ENCODE measurements at regions not wholly inside any gene's neighbourhood (a gene's known extent, or its start where the extent isn't known, plus 50 kb on each side); places are given as distances from the start of the nearest gene placed in this dataset.

- 89 to 96% (median 90%) methylated on average over 2 of the region's 2 CpGs for WGBS, 3 donors
- H3K27me3 ChIP-seq = no peaks in the 10 kb centered on the region
- H3K9me3 ChIP-seq = no peaks in the 10 kb centered on the region
- no peak for TF ChIP-seq EP300 (IDR thresholded peaks at IDR 0.05)
- TF ChIP-seq POLR2A (IDR thresholded peaks at IDR 0.05) = no peak
- TF ChIP-seq CTCF (IDR thresholded peaks at IDR 0.05) = no peak
- DNase-seq = no peak
- H3K4me3 ChIP-seq = no peak overlapping the region
- no peaks in the 10 kb centered on the region for H3K4me1 ChIP-seq (ENCODE audit: insufficient read depth)
- no peak overlapping the region for H3K27ac ChIP-seq
- intact Hi-C loops (cut with DNase I) = no loop called here
- H3K36me3 ChIP-seq = no peaks in the 10 kb centered on the region
Observed at GRCh38 chr9:115350548-115350947, 232.6 kb upstream of the TNC start.

GRCh38 chr9:115353681-115354080 is 235.7 kb upstream of the TNC start:
- intact Hi-C loops (cut with DNase I) = no loop called here

GRCh38 chr9:115357821-115358220 is 239.9 kb upstream of the TNC start:
- Histone ChIP-seq H3K27ac (no peak overlapping the region), H3K4me3 (no peak overlapping the region), H3K36me3 (no peaks in the 10 kb centered on the region), H3K27me3 (no peaks in the 10 kb centered on the region), H3K9me3 (no peaks in the 10 kb centered on the region), H3K4me1 (ENCODE audit: insufficient read depth) (no peaks in the 10 kb centered on the region)
- WGBS, 3 donors = 62 to 69% (median 66%) methylated on average over 1 of the region's 1 CpG
- TF ChIP-seq CTCF (IDR thresholded peaks at IDR 0.05) (no peak), POLR2A (IDR thresholded peaks at IDR 0.05) (no peak), EP300 (IDR thresholded peaks at IDR 0.05) (no peak)
- DNase-seq = no peak
- intact Hi-C loops (cut with DNase I) = no loop called here

More at GRCh38 chr9:115353681-115354080, 235.7 kb upstream of the TNC start:
- no peaks in the 10 kb centered on the region for H3K9me3 ChIP-seq
- H3K4me1 ChIP-seq (ENCODE audit: insufficient read depth) = no peaks in the 10 kb centered on the region
- no peaks in the 10 kb centered on the region for H3K36me3 ChIP-seq
- 68 to 84% (median 81%) methylated on average over 3 of the region's 3 CpGs for WGBS, 3 donors
- TF ChIP-seq POLR2A (IDR thresholded peaks at IDR 0.05) = no peak
- TF ChIP-seq CTCF (IDR thresholded peaks at IDR 0.05) = no peak
- no peak for TF ChIP-seq EP300 (IDR thresholded peaks at IDR 0.05)
- no peak for DNase-seq
- H3K4me3 ChIP-seq = no peak overlapping the region
- H3K27ac ChIP-seq = no peak overlapping the region
- no peaks in the 10 kb centered on the region for H3K27me3 ChIP-seq

- Histone ChIP-seq H3K27me3 (no peaks in the 10 kb centered on the region), H3K27ac (no peak overlapping the region), H3K9me3 (no peaks in the 10 kb centered on the region), H3K4me3 (no peak overlapping the region), H3K36me3 (no peaks in the 10 kb centered on the region), H3K4me1 (ENCODE audit: insufficient read depth) (no peaks in the 10 kb centered on the region)
- intact Hi-C loops (cut with DNase I) = no loop called here
- WGBS, 3 donors = 69 to 86% (median 79%) methylated on average over 5 of the region's 5 CpGs
- TF ChIP-seq EP300 (IDR thresholded peaks at IDR 0.05) (no peak), POLR2A (IDR thresholded peaks at IDR 0.05) (no peak), CTCF (IDR thresholded peaks at IDR 0.05) (no peak)
- DNase-seq = no peak
Observed at GRCh38 chr9:115359017-115359780, 241.2 kb upstream of the TNC start.
